ENCODE measurements at regions not wholly inside any gene's neighbourhood (a gene's known extent, or its start where the extent isn't known, plus 50 kb on each side); places are given as distances from the start of the nearest gene placed in this dataset.

DNA sequence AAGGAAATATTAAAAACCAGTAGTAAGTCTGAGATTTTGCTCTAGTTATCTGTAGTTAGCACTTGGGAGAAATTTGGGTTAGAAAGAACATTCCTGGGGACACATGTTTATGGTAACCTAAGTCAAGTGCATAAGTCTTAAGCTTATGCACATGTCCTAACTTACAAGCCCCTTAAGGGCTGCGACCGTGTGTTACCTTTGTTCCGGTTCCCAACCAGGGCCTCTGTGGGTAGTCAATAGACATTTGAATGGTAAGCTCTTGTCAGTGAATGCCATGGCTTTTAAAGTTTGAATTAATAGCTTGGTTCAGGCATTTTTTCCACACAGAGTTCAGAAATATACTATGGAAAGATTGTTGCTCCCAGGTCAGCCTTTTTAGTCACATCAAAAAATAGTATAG is 64.7 kb upstream of the CWC22 start:
- no peaks in the 10 kb centered on the region for H3K23me2 ChIP-seq (ENCODE audit: insufficient read length, low read depth, low read length, poor library complexity, severe bottlenecking)
- H2BK20ac ChIP-seq (ENCODE audit: low read depth, low read length, poor library complexity, severe bottlenecking): no peak overlapping the region
- no peak overlapping the region for H3K27ac ChIP-seq (ENCODE audit: insufficient read length, low read depth, low read length)
- H3K18ac ChIP-seq (ENCODE audit: insufficient read length, low read depth, low read length): no peak overlapping the region
- no peak overlapping the region for H3K56ac ChIP-seq (ENCODE audit: insufficient read length, low read depth, low read length)
- Mint-ChIP-seq H3K27ac (peak overlapping the region; percentile 24 to 78 (median 72); a peak in 5 of 7 replicates), H3K9me3 (peaks cover 27 to 29% of the 10 kb centered on the region in 2 experiments), H3K4me1 (peaks cover 25% of the 10 kb centered on the region in 2 experiments), H3K4me3 (no peak overlapping the region), H3K27me3 (ENCODE audit: low read depth) (peaks cover 4% of the 10 kb centered on the region; the same call in 1 of the 2 replicates), H3K36me3 (ENCODE audit: insufficient read depth in 1 of 3, low read depth in 3 of 3) (peaks cover 23 to 42% (median 36%) of the 10 kb centered on the region in 3 experiments)
- no peak overlapping the region for H2BK15ac ChIP-seq (ENCODE audit: low read depth, low read length)
- H3K79me1 ChIP-seq (ENCODE audit: insufficient read depth, low read depth, low read length, poor library complexity, severe bottlenecking): no peaks in the 10 kb centered on the region
- DNase-seq: no peak
- no peak overlapping the region for H2AFZ ChIP-seq (ENCODE audit: low read length)
- no peak overlapping the region for H4K8ac ChIP-seq (replicated peaks; ENCODE audit: insufficient read length, low read depth, low read length)
- H4K91ac ChIP-seq (ENCODE audit: insufficient read length, low read depth, low read length): no peak overlapping the region
- no CpG with 5 or more reads among the region's 3 CpGs for WGBS (ENCODE audit: extremely low coverage, insufficient read length, low lambda C conversion rate)
- no peak overlapping the region for H3K14ac ChIP-seq (ENCODE audit: insufficient read depth, low read length)
- H3K9ac ChIP-seq (ENCODE audit: extremely low read depth, insufficient read length, low read length): no peak overlapping the region
- no peaks in the 10 kb centered on the region for H4K20me1 ChIP-seq (ENCODE audit: control insufficient read depth, insufficient read depth, insufficient read length)
- H2BK120ac ChIP-seq (ENCODE audit: low read depth, low read length, poor library complexity, severe bottlenecking): no peak overlapping the region
- no peak overlapping the region for H2AK5ac ChIP-seq (ENCODE audit: insufficient read length, low read length)
- H3K4ac ChIP-seq (ENCODE audit: low read depth, low read length): no peak overlapping the region
- H3K79me2 ChIP-seq (ENCODE audit: insufficient read depth, low read length): no peaks in the 10 kb centered on the region
- H3K27me3 ChIP-seq (ENCODE audit: insufficient read depth, low read length): no peaks in the 10 kb centered on the region
- H3K23ac ChIP-seq (ENCODE audit: insufficient read length, low read depth, low read length): no peak overlapping the region
- peaks cover 17% of the 10 kb centered on the region for H3K9me3 ChIP-seq (ENCODE audit: control insufficient read depth, low read depth, low read length)
- peaks cover 7% of the 10 kb centered on the region; the same call in 1 of the 2 replicates for H3K4me1 ChIP-seq (ENCODE audit: insufficient read depth, low read length)
- TF ChIP-seq, protein P1, sequence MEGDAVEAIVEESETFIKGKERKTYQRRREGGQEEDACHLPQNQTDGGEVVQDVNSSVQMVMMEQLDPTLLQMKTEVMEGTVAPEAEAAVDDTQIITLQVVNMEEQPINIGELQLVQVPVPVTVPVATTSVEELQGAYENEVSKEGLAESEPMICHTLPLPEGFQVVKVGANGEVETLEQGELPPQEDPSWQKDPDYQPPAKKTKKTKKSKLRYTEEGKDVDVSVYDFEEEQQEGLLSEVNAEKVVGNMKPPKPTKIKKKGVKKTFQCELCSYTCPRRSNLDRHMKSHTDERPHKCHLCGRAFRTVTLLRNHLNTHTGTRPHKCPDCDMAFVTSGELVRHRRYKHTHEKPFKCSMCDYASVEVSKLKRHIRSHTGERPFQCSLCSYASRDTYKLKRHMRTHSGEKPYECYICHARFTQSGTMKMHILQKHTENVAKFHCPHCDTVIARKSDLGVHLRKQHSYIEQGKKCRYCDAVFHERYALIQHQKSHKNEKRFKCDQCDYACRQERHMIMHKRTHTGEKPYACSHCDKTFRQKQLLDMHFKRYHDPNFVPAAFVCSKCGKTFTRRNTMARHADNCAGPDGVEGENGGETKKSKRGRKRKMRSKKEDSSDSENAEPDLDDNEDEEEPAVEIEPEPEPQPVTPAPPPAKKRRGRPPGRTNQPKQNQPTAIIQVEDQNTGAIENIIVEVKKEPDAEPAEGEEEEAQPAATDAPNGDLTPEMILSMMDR (conservative IDR thresholded peaks at IDR 0.05): no peak
- H2BK12ac ChIP-seq (ENCODE audit: insufficient read length, low read depth, low read length): no peak overlapping the region
- H2BK5ac ChIP-seq (ENCODE audit: insufficient read length, low read length): no peak overlapping the region
- H4K5ac ChIP-seq (ENCODE audit: insufficient read length, low read depth, low read length): no peak overlapping the region
- no peak overlapping the region for H3K4me2 ChIP-seq (ENCODE audit: insufficient read depth, insufficient read length, low read length)
- H3T11ph ChIP-seq (ENCODE audit: low read length): no peak overlapping the region

Data from H9 (cell line).